Mucosa of descending colon (tissue), 3 donors: ENCODE measurements at regions not wholly inside any gene's neighbourhood (a gene's known extent, or its start where the extent isn't known, plus 50 kb on each side); places are given as distances from the start of the nearest gene placed in this dataset.

Experiments
- ATAC-seq: fragments of 200-7000 bp; cut with Tn5 transposase; one replicate; pipeline ENCODE4 v1.9.1; 2020; ENCODE audit warnings: mild to moderate bottlenecking, moderate library complexity
- DNase-seq, 3 donors: peaks; one replicate each; pipeline ENCODE4 v3.0.0-alpha.2; 2020
- H3K36me3 ChIP-seq: fragments of 200-600 bp; one replicate; pipeline ENCODE4 v1.8.0; 2021; ENCODE audit warnings: low read depth, mild to moderate bottlenecking
- H3K4me1 ChIP-seq: fragments of 200-600 bp; one replicate; pipeline ENCODE4 v1.8.0; 2021; ENCODE audit warnings: low read depth, mild to moderate bottlenecking
- H3K4me3 ChIP-seq: fragments of 200-600 bp; one replicate; pipeline ENCODE4 v1.8.0; 2021; ENCODE audit warnings: mild to moderate bottlenecking
- H3K9me3 ChIP-seq: fragments of 200-600 bp; one replicate; pipeline ENCODE4 v1.8.0; 2021; ENCODE audit warnings: mild to moderate bottlenecking
- intact Hi-C, 2 donors: fragments of 100-400 bp; cut with DNase I in 1 of 2; cut with micrococcal nuclease in 1 of 2; formaldehyde crosslinking; loops; one replicate each; pipeline versions ENCODE4 v1.11.0 to v1.11.1; 2022; cut with DNase I, micrococcal nuclease
- TF ChIP-seq, protein P1 (sequence below): fragments of 200-600 bp; IDR thresholded peaks from one replicate; pipeline ENCODE4 v1.8.0; 2022; ENCODE audit warnings: antibody characterized with exemption, mild to moderate bottlenecking
- donor health status: DM: no; HTN: no; CAD: no; lungs with moderate emphysema.
- donor health status: DM: no; HTN: no; CAD: no.
- donor health status: DM: no; HTN: yes; CAD: no.

DNA sequence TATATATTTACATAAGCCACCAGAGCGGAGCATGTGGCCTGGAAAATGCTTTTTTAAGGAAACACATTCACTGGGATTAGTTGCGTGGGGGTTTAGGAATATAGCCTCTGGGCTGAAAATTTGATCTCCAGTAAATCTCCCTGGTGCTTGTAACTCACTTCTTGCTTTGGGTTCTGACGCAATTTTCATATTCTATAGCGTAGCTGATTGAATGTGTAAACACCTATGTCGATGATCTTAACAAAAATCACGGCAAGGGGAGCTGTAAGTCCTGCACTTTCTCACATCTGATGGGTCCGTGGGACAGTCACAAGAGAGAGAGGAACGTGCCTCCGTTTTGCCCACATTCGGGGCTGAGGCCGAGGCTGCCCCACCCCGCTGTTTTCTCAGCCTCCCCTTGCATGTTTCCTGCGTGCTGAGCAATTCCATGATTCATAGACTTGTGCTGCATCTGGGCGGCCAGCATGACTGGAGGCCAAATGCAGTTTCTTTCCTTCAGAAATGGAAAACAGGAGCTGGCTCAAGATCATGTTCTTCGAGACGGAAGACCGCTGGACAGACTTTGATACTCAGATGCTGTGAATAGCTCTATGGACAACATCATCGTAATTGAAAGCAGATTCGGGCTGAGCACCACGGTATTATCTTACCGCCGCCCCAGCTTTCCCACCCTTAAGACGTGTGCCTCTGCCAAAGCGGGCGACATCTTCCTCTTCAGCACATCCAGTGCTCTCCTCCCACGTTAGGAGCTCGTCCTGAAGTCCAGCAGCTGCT is 109.2 kb downstream of the TMEM18 start:
- TF ChIP-seq, protein P1, sequence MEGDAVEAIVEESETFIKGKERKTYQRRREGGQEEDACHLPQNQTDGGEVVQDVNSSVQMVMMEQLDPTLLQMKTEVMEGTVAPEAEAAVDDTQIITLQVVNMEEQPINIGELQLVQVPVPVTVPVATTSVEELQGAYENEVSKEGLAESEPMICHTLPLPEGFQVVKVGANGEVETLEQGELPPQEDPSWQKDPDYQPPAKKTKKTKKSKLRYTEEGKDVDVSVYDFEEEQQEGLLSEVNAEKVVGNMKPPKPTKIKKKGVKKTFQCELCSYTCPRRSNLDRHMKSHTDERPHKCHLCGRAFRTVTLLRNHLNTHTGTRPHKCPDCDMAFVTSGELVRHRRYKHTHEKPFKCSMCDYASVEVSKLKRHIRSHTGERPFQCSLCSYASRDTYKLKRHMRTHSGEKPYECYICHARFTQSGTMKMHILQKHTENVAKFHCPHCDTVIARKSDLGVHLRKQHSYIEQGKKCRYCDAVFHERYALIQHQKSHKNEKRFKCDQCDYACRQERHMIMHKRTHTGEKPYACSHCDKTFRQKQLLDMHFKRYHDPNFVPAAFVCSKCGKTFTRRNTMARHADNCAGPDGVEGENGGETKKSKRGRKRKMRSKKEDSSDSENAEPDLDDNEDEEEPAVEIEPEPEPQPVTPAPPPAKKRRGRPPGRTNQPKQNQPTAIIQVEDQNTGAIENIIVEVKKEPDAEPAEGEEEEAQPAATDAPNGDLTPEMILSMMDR = no peak
- H3K36me3 ChIP-seq = no peaks in the 10 kb centered on the region
- intact Hi-C loops = no loop called here
- H3K4me1 ChIP-seq = no peaks in the 10 kb centered on the region
- no peak overlapping the region for H3K4me3 ChIP-seq
- DNase-seq = no peak
- peaks cover 5% of the 10 kb centered on the region for H3K9me3 ChIP-seq
- ATAC-seq = peak; percentile 18

DNA sequence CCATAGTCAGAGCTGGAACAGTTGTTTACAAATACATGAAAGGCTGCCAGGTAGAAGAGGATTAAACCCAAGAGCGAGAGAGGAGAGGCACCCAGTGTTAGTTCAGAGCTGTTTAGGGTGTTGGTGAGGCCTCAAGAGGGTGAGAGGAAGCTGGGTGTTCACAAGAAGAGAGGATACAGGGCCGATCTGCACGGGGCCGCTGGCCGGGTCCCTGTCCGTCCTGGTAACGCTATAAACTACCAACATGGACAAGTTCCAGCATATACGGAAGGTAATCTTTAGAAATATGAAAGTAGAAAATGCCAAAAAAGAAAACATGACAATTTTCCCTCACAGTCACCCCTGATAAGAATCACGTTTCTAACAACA is 109.7 kb downstream of the TMEM18 start:
- ATAC-seq = no peak
- H3K4me3 ChIP-seq = no peak overlapping the region
- H3K4me1 ChIP-seq = no peaks in the 10 kb centered on the region
- TF ChIP-seq, protein P1 = no peak
- no peak for DNase-seq
- peaks cover 5% of the 10 kb centered on the region for H3K9me3 ChIP-seq
- intact Hi-C loops = no loop called here
- H3K36me3 ChIP-seq = no peaks in the 10 kb centered on the region

DNA sequence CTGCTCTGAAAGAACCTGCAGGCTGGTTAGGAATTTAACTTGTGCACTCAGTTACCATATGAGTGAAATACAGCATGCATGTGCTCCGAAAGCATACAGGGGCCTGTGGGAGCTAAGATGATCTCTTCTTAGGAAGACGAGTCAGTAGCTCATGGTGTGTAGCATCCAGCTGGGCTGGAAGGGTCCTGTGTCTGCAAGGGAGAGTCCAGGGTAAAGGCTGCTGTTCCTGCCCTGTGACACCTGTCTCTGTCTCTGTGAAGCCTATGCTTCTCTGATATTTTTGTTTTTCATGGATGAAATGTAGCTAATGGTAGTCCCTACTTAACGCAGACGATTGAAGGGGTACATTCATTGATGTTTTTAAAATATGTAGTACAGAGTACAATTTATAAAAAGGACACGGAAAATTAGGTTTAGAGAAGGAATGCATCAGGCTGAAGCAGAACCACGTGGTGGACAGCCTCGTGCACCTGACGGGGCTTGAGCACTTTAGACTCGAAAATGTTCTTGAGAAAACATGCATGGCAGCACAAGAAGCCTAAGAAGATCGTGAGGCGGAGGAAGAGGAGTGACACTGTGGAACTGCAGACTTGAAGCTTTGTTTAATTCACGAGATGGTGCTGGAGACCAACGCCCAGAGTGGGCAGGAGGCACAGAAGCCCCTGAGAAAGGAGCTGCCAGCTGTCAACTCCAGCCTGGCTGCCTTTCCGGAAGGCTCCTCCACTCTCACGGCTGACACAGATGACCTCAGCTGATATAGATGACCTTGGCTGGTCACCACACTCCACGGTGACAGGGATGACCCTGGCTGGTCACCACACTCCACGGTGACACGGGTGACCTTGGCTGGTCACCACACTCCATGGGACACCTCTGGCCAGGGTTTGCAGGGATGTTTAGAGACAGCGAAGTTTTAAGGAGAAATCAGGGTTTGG is 110.6 kb downstream of the TMEM18 start:
- no peak overlapping the region for H3K4me3 ChIP-seq
- H3K36me3 ChIP-seq = no peaks in the 10 kb centered on the region
- peaks cover 5% of the 10 kb centered on the region for H3K9me3 ChIP-seq
- TF ChIP-seq, protein P1 = no peak
- intact Hi-C loops = no loop called here
- no peak for DNase-seq
- ATAC-seq = no peak
- no peaks in the 10 kb centered on the region for H3K4me1 ChIP-seq

DNA sequence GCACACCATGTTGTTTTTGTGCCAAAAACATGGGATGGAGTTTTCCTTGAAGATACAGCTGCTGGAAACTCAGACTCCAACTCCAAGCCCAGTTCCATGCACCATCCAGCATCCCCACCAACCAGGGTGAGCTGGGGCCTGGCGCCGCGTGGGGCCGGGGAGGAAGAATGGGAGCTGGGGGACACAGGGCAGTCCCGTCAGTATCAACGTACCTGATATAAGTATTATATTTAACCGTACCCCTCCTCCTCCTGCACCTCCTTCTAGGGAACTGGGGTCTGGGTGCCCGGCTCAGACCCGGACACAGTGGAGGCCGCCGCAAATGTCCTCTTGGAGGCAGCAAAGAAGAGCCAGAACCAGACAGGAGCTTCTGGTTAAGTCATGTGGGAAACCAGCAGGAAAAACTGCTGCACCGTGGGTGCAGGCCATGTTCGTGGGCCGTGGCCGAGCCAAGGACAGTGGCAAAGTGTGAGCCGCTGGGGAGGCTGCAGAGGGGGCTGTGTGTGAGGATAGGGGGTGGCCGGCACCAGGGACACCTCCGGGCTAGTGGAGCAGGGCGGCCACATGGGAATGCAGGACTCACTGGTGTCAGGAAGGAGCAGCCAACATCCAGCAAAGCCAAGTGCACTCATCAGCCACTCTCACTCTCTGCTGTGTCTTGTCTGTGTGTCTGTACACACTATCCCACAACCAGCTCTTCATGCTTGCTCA is 112.6 kb downstream of the TMEM18 start:
- TF ChIP-seq, protein P1 = no peak
- ATAC-seq (no peak), DNase-seq (no peak)
- Histone ChIP-seq H3K4me3 (no peak overlapping the region), H3K9me3 (no peaks in the 10 kb centered on the region), H3K4me1 (no peaks in the 10 kb centered on the region), H3K36me3 (no peaks in the 10 kb centered on the region)
- intact Hi-C loops = no loop called here

DNA sequence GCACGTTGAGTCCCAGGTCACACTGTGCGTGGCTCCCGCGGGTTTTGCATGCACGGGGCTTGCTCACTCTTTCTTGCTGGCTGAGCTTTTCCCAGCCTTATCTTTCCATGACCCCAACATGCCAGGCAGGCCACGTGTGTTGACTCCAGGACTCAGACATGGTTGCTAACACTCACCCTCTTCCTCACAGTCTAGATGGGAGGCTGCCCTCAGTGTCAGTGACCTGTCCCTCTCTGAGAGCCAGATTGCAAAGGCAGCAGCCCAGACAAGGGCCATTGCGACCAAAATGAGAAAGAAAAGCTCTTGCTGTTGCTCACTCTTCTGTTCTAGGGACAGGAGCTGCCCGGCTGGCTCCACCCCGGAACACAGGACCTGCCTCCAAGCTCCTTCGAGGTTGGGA is 113.7 kb downstream of the TMEM18 start:
- H3K36me3 ChIP-seq = no peaks in the 10 kb centered on the region
- H3K4me3 ChIP-seq = no peak overlapping the region
- DNase-seq (no peak), ATAC-seq (no peak)
- TF ChIP-seq, protein P1 = no peak
- H3K9me3 ChIP-seq = no peaks in the 10 kb centered on the region
- intact Hi-C loops = no loop called here
- no peaks in the 10 kb centered on the region for H3K4me1 ChIP-seq
